H1 (cell line): ENCODE measurements at regions not wholly inside any gene's neighbourhood (a gene's known extent, or its start where the extent isn't known, plus 50 kb on each side); places are given as distances from the start of the nearest gene placed in this dataset.

ENCODE experiments used
- BCL11A ChIP-seq, 2 experiments: IDR thresholded peaks; one replicate each; pipeline ENCODE4 v1.6.1; 2011; ENCODE audit warnings: low read depth in 2 of 2, low read length in 2 of 2, mild to moderate bottlenecking in 2 of 2
- JUN ChIP-seq: IDR thresholded peaks from 2 replicates; pipeline ENCODE4 v1.6.1; 2011; ENCODE audit warnings: low read depth, mild to moderate bottlenecking, improper control_type of control experiment, low read length
- NANOG ChIP-seq: IDR thresholded peaks from 2 replicates; pipeline ENCODE4 v1.6.1; 2011; ENCODE audit warnings: low read length, low read depth, mild to moderate bottlenecking, inconsistent platforms; ENCODE audit not compliant: insufficient read depth, poor library complexity, severe bottlenecking
- POLR2A ChIP-seq, 2 experiments: IDR thresholded peaks; 1 replicate in 1 of 2; 2 replicates in 1 of 2; pipeline ENCODE4 v1.6.1; 2011; ENCODE audit warnings: low read depth in 2 of 2, low read length in 2 of 2, mild to moderate bottlenecking in 2 of 2; ENCODE audit errors: control extremely low read depth in 1 of 2
- POLR2AphosphoS5 ChIP-seq: IDR thresholded peaks from 2 replicates; pipeline ENCODE4 v1.6.1; 2011; ENCODE audit warnings: low read depth, low read length
- RNF2 ChIP-seq: fragments of 200-900, 300-1000 bp; sonication (generic); IDR thresholded peaks from 2 replicates; pipeline ENCODE4 v1.7.1; 2016; ENCODE audit warnings: borderline replicate concordance, low read depth, mild to moderate bottlenecking, antibody characterized with exemption, low read length; ENCODE audit not compliant: poor library complexity, severe bottlenecking; ENCODE audit errors: missing control alignments
- TEAD4 ChIP-seq: IDR thresholded peaks from 2 replicates; pipeline ENCODE4 v1.6.1; 2012; ENCODE audit warnings: low read depth, low read length, inconsistent platforms, mixed read lengths
- TF ChIP-seq, protein P1 (sequence below), 3 experiments: IDR thresholded peaks; 1 replicate in 2 of 3; 2 replicates in 1 of 3; pipeline versions ENCODE4 v1.5.1 to v1.6.1; 2011; ENCODE audit warnings: low read length in 3 of 3, mild to moderate bottlenecking in 3 of 3, inconsistent platforms in 2 of 3, low read depth in 1 of 3, moderate library complexity in 1 of 3; ENCODE audit not compliant: insufficient read depth in 1 of 3; ENCODE audit errors: control extremely low read depth in 1 of 3

DNA sequence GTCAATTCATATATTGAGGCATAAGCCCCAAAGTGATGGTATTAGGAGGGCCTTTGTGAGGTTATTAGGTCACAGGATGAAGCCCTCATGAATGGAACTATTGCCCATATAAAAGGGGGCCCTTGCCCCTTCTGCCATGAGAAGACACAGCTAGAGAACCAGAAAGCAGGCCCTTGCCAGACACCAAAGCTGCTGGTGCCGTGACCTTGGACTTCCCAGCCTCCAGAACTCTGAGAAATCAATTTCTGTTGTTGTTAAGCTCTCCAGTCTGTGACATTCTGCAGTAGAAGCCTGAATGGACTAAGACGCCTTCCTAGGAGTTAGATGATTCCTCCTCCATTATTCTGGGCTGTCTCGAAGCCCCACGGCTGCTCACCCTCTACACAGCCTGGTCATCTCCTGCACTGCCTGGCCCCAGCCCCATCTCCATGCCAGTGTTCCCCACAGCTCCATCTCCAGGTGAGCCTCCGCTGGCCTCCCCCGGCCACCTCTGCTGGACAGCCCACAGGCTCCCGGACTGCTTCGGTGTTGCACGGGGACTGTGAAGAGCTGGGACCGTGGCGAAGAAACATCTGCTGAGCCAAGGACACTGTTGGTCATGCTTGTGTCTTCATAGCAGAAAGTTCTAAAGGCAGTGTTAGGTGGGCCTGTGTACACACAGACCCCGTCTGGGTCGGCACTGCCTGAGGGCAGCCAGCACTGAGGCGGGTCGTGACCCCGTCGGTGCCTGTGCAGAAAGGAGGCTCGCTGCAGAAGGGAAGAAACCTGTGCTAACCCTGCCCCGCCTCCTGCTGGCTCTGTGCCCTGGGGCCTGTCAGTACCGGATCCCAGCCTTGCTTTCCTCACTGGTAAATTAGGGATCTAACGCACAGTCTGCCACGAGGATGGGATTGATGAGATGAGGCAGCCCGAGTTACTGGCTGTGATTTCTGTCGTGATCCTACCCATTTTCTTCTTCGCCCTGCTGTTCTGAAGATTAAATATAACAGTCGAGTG is 55.1 kb upstream of the CNOT6 start (continued):
- TF ChIP-seq RNF2 (no peak), POLR2AphosphoS5 (no peak), NANOG (no peak), JUN (no peak), POLR2A (IDR thresholded peaks at IDR 0.05; ENCODE audit: control extremely low read depth in 1 of 2, low read depth in 2 of 2, low read length in 2 of 2) (no peak), BCL11A (IDR thresholded peaks at IDR 0.05; ENCODE audit: low read depth in 2 of 2, low read length in 2 of 2) (no peak), TEAD4 (no peak)
- TF ChIP-seq, protein P1, sequence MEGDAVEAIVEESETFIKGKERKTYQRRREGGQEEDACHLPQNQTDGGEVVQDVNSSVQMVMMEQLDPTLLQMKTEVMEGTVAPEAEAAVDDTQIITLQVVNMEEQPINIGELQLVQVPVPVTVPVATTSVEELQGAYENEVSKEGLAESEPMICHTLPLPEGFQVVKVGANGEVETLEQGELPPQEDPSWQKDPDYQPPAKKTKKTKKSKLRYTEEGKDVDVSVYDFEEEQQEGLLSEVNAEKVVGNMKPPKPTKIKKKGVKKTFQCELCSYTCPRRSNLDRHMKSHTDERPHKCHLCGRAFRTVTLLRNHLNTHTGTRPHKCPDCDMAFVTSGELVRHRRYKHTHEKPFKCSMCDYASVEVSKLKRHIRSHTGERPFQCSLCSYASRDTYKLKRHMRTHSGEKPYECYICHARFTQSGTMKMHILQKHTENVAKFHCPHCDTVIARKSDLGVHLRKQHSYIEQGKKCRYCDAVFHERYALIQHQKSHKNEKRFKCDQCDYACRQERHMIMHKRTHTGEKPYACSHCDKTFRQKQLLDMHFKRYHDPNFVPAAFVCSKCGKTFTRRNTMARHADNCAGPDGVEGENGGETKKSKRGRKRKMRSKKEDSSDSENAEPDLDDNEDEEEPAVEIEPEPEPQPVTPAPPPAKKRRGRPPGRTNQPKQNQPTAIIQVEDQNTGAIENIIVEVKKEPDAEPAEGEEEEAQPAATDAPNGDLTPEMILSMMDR (IDR thresholded peaks at IDR 0.05; ENCODE audit: control extremely low read depth in 1 of 3, insufficient read depth in 1 of 3, low read depth in 1 of 3, low read length in 3 of 3), result no peak
